WERI-Rb-1 (cell line): ENCODE measurements at regions not wholly inside any gene's neighbourhood (a gene's known extent, or its start where the extent isn't known, plus 50 kb on each side); places are given as distances from the start of the nearest gene placed in this dataset.

Source experiments
- DNase-seq: peaks from one replicate; pipeline ENCODE4 v3.0.0-alpha.2; 2020
- H3K27ac ChIP-seq: fragments of 250-450 bp; sonication (Bioruptor Pico); 2 replicates; pipeline ENCODE4 v1.5.1; 2020; ENCODE audit warnings: mild to moderate bottlenecking, moderate library complexity
- H3K27me3 ChIP-seq: fragments of 250-450 bp; sonication (Bioruptor Pico); 2 replicates; pipeline ENCODE4 v1.5.1; 2021; ENCODE audit warnings: mild to moderate bottlenecking, low read depth, moderate library complexity; ENCODE audit not compliant: insufficient read depth, severe bottlenecking
- H3K36me3 ChIP-seq: fragments of 250-450 bp; sonication (Bioruptor Pico); 2 replicates; pipeline ENCODE4 v1.5.1; 2020; ENCODE audit warnings: mild to moderate bottlenecking, moderate library complexity
- H3K4me3 ChIP-seq: 2 replicates; pipeline ENCODE4 v1.5.1; 2011; ENCODE audit warnings: low read depth, mild to moderate bottlenecking, control low read depth, low read length
- H3K9me3 ChIP-seq: fragments of 250-450 bp; sonication (Bioruptor Pico); 2 replicates; pipeline ENCODE4 v1.5.1; 2021; ENCODE audit warnings: mild to moderate bottlenecking, moderate library complexity; ENCODE audit not compliant: severe bottlenecking
- TF ChIP-seq, protein P1 (sequence below): IDR thresholded peaks from 2 replicates; pipeline ENCODE4 v1.5.1; 2011; ENCODE audit warnings: low read depth, mild to moderate bottlenecking, control low read depth, inconsistent platforms, low read length

DNA sequence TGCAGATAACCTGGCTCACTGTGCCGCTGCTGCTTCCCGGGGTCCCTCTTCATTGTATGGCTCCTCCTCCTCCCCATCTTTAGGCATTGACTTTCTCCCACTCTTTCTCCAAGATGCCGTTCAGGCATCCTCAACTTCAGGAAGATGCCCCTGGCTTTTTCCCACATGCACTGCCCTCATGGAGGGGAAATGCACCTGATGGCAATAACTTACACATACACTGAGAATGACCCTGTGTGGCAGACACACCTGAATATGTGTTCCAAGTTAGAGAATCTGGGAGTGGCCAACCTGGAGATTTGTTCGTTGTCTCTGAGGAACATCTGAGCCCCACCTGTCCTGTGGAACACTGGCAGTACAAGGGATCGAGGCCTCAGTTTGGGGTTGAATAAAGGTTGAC lies 273.9 kb upstream of the CHD6 start:
- no peak overlapping the region for H3K4me3 ChIP-seq
- TF ChIP-seq, protein P1, sequence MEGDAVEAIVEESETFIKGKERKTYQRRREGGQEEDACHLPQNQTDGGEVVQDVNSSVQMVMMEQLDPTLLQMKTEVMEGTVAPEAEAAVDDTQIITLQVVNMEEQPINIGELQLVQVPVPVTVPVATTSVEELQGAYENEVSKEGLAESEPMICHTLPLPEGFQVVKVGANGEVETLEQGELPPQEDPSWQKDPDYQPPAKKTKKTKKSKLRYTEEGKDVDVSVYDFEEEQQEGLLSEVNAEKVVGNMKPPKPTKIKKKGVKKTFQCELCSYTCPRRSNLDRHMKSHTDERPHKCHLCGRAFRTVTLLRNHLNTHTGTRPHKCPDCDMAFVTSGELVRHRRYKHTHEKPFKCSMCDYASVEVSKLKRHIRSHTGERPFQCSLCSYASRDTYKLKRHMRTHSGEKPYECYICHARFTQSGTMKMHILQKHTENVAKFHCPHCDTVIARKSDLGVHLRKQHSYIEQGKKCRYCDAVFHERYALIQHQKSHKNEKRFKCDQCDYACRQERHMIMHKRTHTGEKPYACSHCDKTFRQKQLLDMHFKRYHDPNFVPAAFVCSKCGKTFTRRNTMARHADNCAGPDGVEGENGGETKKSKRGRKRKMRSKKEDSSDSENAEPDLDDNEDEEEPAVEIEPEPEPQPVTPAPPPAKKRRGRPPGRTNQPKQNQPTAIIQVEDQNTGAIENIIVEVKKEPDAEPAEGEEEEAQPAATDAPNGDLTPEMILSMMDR: no peak
- peaks cover 5% of the 10 kb centered on the region for H3K9me3 ChIP-seq
- H3K27me3 ChIP-seq: no peaks in the 10 kb centered on the region
- no peak for DNase-seq
- H3K36me3 ChIP-seq: no peaks in the 10 kb centered on the region
- no peak overlapping the region for H3K27ac ChIP-seq

DNA sequence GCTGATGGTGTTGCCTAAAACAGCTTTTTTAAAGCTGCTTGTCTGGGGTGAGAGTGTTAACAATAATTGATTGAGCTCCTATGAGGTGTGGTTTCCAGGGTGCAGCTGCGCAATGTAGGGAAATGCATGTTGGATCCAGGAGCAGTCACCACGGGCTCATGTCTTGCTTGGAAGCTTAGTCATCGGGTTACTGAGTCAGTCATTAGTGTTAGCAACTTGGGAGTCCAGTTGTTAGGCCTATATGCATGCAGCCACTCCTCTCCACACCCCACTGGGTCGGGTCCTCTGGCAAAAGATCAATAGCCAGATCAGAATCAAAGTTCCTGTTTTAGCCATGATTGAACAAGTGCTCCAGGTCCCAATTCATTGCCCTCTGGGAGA lies 271.7 kb upstream of the CHD6 start:
- Histone ChIP-seq H3K36me3 (no peaks in the 10 kb centered on the region), H3K27ac (no peak overlapping the region), H3K9me3 (peaks cover 5% of the 10 kb centered on the region), H3K27me3 (no peaks in the 10 kb centered on the region), H3K4me3 (no peak overlapping the region)
- TF ChIP-seq, protein P1: no peak
- peak; percentile 84 for DNase-seq

DNA sequence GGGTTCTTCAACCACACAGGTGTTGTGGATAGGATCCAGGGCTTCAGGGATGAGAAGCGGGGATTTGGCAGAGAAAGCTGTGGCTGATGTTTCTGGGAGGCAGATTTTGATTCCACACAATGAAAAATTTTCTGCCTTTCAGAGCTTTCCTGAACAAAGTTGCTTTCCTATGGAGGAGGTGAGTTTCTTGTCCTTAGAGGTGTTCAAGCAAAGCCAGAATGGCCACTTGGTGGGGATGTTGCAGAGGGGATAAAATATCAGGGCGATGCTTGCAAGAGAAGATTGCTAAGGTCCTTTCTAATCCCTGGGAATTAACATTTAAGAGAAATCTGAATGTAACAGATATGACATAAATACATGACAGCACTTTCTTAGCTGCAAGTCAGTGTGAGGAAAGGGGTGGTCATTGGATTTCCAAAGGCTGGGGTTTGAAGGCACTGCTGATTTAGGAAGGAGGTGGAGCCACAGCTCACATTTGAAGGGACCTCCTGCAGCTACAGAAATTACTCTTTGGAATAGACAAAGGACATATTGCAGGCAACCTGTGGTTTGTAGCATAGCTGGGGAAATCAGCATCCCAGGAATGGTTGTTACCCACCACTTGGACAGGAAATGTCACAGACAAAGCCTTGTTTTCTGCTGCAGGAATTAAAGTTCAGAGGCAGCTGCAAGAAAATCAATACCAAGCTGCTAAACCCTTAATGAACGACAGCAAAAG lies 271.1 kb upstream of the CHD6 start:
- Histone ChIP-seq H3K4me3 (no peak overlapping the region), H3K9me3 (peaks cover 5% of the 10 kb centered on the region), H3K36me3 (no peaks in the 10 kb centered on the region), H3K27ac (no peak overlapping the region), H3K27me3 (no peaks in the 10 kb centered on the region)
- TF ChIP-seq, protein P1: peak; percentile 51; the same call in 1 of the 2 replicates
- DNase-seq: peak; percentile 75

DNA sequence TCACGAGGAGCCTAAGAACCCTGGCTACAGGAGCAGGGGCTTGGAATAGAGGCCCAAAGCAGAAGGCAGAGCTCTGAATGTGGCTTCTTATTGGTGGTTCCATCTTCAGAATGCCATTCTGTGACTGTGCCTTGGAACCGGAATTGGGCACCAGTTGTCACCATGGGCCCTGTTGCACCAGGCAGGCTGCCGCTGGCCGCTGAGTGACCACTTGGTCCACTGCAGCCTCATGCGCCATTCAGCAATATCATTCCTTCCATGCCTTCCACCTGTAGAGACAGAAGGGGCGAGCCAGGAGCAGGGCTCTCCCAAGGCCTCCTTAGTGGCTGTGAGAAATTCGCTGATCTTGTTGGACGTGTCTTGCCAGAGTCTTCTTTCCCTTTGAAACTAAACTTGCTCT lies 270.3 kb upstream of the CHD6 start:
- Histone ChIP-seq H3K4me3 (no peak overlapping the region), H3K9me3 (peaks cover 5% of the 10 kb centered on the region), H3K36me3 (no peaks in the 10 kb centered on the region), H3K27ac (no peak overlapping the region), H3K27me3 (no peaks in the 10 kb centered on the region)
- DNase-seq: no peak
- TF ChIP-seq, protein P1: no peak

DNA sequence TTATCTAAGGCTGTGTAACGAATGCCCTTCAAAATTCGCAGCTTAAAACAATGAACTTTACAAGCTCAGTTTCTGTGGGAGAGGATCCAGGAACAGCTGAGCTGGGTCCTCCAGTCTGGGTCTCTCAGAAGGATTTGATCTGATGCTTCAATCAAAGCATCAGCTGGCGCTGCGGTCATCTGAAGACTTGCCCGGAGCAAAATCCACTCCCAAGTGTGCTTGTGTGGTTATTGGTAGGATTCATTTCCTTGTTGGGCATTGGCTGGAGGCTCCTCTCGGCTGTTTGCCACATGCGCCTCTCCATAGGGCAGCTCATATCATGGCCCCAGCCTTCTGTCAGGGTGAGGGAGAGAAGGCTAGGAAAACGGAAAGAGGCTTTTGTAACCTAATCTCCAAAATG lies 269.3 kb upstream of the CHD6 start:
- TF ChIP-seq, protein P1: no peak
- no peak for DNase-seq
- no peaks in the 10 kb centered on the region for H3K27me3 ChIP-seq
- peaks cover 5% of the 10 kb centered on the region for H3K9me3 ChIP-seq
- H3K27ac ChIP-seq: no peak overlapping the region
- H3K4me3 ChIP-seq: no peak overlapping the region
- H3K36me3 ChIP-seq: no peaks in the 10 kb centered on the region
